K562 (cell line): ENCODE measurements at regions not wholly inside any gene's neighbourhood (a gene's known extent, or its start where the extent isn't known, plus 50 kb on each side); places are given as distances from the start of the nearest gene placed in this dataset.
"Not testable (repeated sequence)": the region's sequence is repeated elsewhere in the genome, so short reads cannot be mapped to it uniquely, and the experiment has no call there.

ENCODE experiments used
- ATAC-seq: fragments of 200-7000 bp; cut with Tn5 transposase; 3 replicates; pipeline ENCODE4 v1.9.1; 2020; ENCODE audit warnings: moderate library complexity
- BruUV-seq: library from RNA; stranded (reverse); fragments of 400-500 nt; replicated peaks from 2 replicates; lab custom pipeline; 2021; lab: Mats Ljungman, UMichigan
- CTCF ChIA-PET: fragments of 300-600 bp; formaldehyde crosslinking; extraction: SDS; loops from one replicate; lab custom pipeline; 2021; ENCODE audit warnings: low intra/inter-chr PET ratio; lab: Yijun Ruan, JAX
- POLR2A ChIA-PET: fragments of 300-600, 350-650 bp; sonication (Branson Sonifier 250); formaldehyde crosslinking; extraction: SDS; loops from one replicate; lab custom pipeline; 2021; ENCODE audit warnings: antibody characterized with exemption, inconsistent platforms; lab: Yijun Ruan, JAX
- DNase-seq, 4 experiments: peaks; one replicate each; pipeline versions ENCODE4 v3.0.0 to v3.0.0-alpha.2; 2011 to 2018; ENCODE audit warnings: low spot score in 3 of 4, mixed read lengths in 3 of 4; ENCODE audit errors: extremely low read depth in 1 of 4
- FAIRE-seq: peaks from 2 replicates; lab custom pipeline; 2011; peaks lifted over from hg19 to GRCh38; lab: Jason Lieb, UNC
- H2AFZ ChIP-seq: 2 replicates; pipeline ENCODE4 v1.6.0; 2011; ENCODE audit warnings: low read depth, low read length, control low read depth, inconsistent platforms
- H3K27ac ChIP-seq: fragments of 200-600 bp; 3 replicates; pipeline ENCODE4 v1.8.0; 2011; ENCODE audit warnings: low read depth, mild to moderate bottlenecking, control low read depth, inconsistent platforms, low read length, moderate library complexity, mixed read lengths; ENCODE audit errors: extremely low read depth
- H3K27me3 ChIP-seq, 2 experiments: fragments of 300-600 bp in 1 of 2; 2 replicates in 1 of 2; 3 replicates in 1 of 2; pipeline versions ENCODE4 v1.6.0 to v1.8.0; 2011; ENCODE audit warnings: inconsistent platforms in 2 of 2, low read length in 2 of 2, mild to moderate bottlenecking in 1 of 2, mixed read lengths in 1 of 2, moderate library complexity in 1 of 2; ENCODE audit not compliant: control insufficient read depth in 2 of 2, insufficient read depth in 2 of 2
- H3K36me3 ChIP-seq: fragments of 300-600 bp; 3 replicates; pipeline ENCODE4 v1.8.0; 2011; ENCODE audit warnings: mild to moderate bottlenecking, low read length, inconsistent platforms; ENCODE audit not compliant: control insufficient read depth, insufficient read depth
- H3K4me1 ChIP-seq, 2 experiments: fragments of 200-600 bp in 1 of 2; replicated peaks in 1 of 2; 2 replicates in 1 of 2; 3 replicates in 1 of 2; pipeline versions ENCODE4 v1.5.1 to v1.8.0; 2011; ENCODE audit warnings: inconsistent platforms in 2 of 2, low read length in 2 of 2, mild to moderate bottlenecking in 1 of 2, mixed read lengths in 1 of 2, moderate library complexity in 1 of 2; ENCODE audit not compliant: control insufficient read depth in 2 of 2, insufficient read depth in 2 of 2
- H3K4me2 ChIP-seq: 2 replicates; pipeline ENCODE4 v1.6.1; 2011; ENCODE audit warnings: low read length, control low read depth, inconsistent platforms, mixed read lengths; ENCODE audit not compliant: insufficient read depth
- H3K4me3 ChIP-seq: fragments of 200-600 bp; sonication (generic), shearing (Covaris generic); 2 replicates; pipeline ENCODE4 v1.5.1; 2016; ENCODE audit warnings: control low read depth, inconsistent platforms
- H3K79me2 ChIP-seq: fragments of 200-600 bp; 3 replicates; pipeline ENCODE4 v1.8.0; 2011; ENCODE audit warnings: low read length, inconsistent platforms; ENCODE audit not compliant: control insufficient read depth, insufficient read depth
- H3K9ac ChIP-seq, 2 experiments: 2 replicates each; pipeline versions ENCODE4 v1.6.0 to v1.6.1; 2011; ENCODE audit warnings: low read depth in 2 of 2, low read length in 2 of 2, control low read depth in 1 of 2, inconsistent platforms in 1 of 2, mild to moderate bottlenecking in 1 of 2, mixed read lengths in 1 of 2; ENCODE audit not compliant: insufficient read depth in 1 of 2
- H3K9me1 ChIP-seq: one replicate; pipeline ENCODE4 v1.6.0; 2011; ENCODE audit warnings: inconsistent platforms, mild to moderate bottlenecking, low read length, moderate library complexity; ENCODE audit not compliant: control insufficient read depth, insufficient read depth
- H3K9me3 ChIP-seq: replicated peaks from 2 replicates; pipeline ENCODE4 v1.5.1; 2011; ENCODE audit warnings: low read depth, low read length, inconsistent platforms; ENCODE audit not compliant: control insufficient read depth, insufficient read depth
- H4K20me1 ChIP-seq: replicated peaks from 2 replicates; pipeline ENCODE4 v1.6.1; 2011; ENCODE audit warnings: low read length, inconsistent platforms, mixed read lengths; ENCODE audit not compliant: control insufficient read depth, insufficient read depth
- ELF1 ChIP-seq: fragments of 200-800 bp; sonication (Bioruptor generic); IDR thresholded peaks from 2 replicates; pipeline ENCODE4 v1.6.1; 2016; ENCODE audit warnings: missing genetic modification characterization, missing compliant biosample characterization
- HCFC1 ChIP-seq: IDR thresholded peaks from 2 replicates; pipeline ENCODE4 v1.6.1; 2012; ENCODE audit warnings: low read depth, low read length, improper control_type of control experiment
- RAD51 ChIP-seq: fragments of 450-650 bp; IDR thresholded peaks from 2 replicates; pipeline ENCODE4 v1.7.1; 2016; ENCODE audit warnings: low read depth, mild to moderate bottlenecking, borderline replicate concordance
- SIX5 ChIP-seq, 2 experiments: IDR thresholded peaks; 2 replicates each; pipeline ENCODE4 v1.6.1; 2011; ENCODE audit warnings: low read length in 2 of 2, borderline replicate concordance in 1 of 2, low read depth in 1 of 2, mild to moderate bottlenecking in 1 of 2, moderate library complexity in 1 of 2; ENCODE audit not compliant: insufficient read depth in 1 of 2
- USF1 ChIP-seq: sonication (generic); formaldehyde crosslinking; IDR thresholded peaks from 2 replicates; pipeline ENCODE4 v1.9.0; 2022; ENCODE audit warnings: mild to moderate bottlenecking, missing genetic modification reagents
- ZNF143 ChIP-seq: sonication (generic); formaldehyde crosslinking; IDR thresholded peaks from 2 replicates; pipeline ENCODE4 v1.9.0; 2022; ENCODE audit warnings: mild to moderate bottlenecking, missing genetic modification reagents
- WGBS: fragments of 100-300 bp; shearing (Covaris generic); methylation state at CpG from one replicate; pipeline ENCODE4 v1.1.6; 2016; ENCODE audit warnings: low coverage, mixed read lengths; ENCODE audit not compliant: insufficient coverage; ENCODE audit errors: missing lambda C conversion rate; 5-methylcytosine and 5-hydroxymethylcytosine counted together
- in situ Hi-C: fragments of 300-500 bp; cut with MboI; formaldehyde crosslinking; loops from 4 replicates; pipeline ENCODE4 v1.15.0; 2018; ENCODE audit warnings: inconsistent platforms, mixed read lengths
- intact Hi-C: fragments of 100-400 bp; cut with micrococcal nuclease; formaldehyde crosslinking; loops from 2 replicates; pipeline ENCODE4 v1.14.2; 2022
- TF ChIP-seq, protein P1 (sequence below): sonication (generic); formaldehyde crosslinking; IDR thresholded peaks from 2 replicates; pipeline ENCODE4 v1.5.0; 2020; ENCODE audit warnings: missing genetic modification reagents

GRCh38 chr4:9522903-9523302, 78.7 kb downstream of the DEFB131A start:
- H3K4me1 ChIP-seq, H3K79me2 ChIP-seq, intact Hi-C loops, BruUV-seq, H3K9ac ChIP-seq, ATAC-seq, in situ Hi-C loops, H4K20me1 ChIP-seq, H3K4me3 ChIP-seq, H3K27me3 ChIP-seq, CTCF ChIA-PET, H3K9me1 ChIP-seq, H3K9me3 ChIP-seq, H3K27ac ChIP-seq, POLR2A ChIA-PET, H2AFZ ChIP-seq, FAIRE-seq, H3K4me2 ChIP-seq, H3K36me3 ChIP-seq: not testable (repeated sequence)
- peak in 1 of 4 experiments; percentile 10 for DNase-seq
- 0% methylated on average over 1 of the region's 1 CpG for WGBS
- TF ChIP-seq ELF1 (tag), result peak; percentile 67
- peak; percentile 61 for TF ChIP-seq ZNF143 (CRISPR knock-in tag)
- peak in 1 of 2 experiments; percentile 27; a peak in 1 of 4 replicates for TF ChIP-seq SIX5 (IDR thresholded peaks at IDR 0.05; ENCODE audit: borderline replicate concordance in 1 of 2, insufficient read depth in 1 of 2, low read depth in 1 of 2, low read length in 2 of 2)
- TF ChIP-seq USF1 (CRISPR knock-in tag), result peak; percentile 26; the same call in 1 of the 2 replicates
- peak; percentile 50; the same call in 1 of the 2 replicates for TF ChIP-seq RAD51
- TF ChIP-seq, protein P1, sequence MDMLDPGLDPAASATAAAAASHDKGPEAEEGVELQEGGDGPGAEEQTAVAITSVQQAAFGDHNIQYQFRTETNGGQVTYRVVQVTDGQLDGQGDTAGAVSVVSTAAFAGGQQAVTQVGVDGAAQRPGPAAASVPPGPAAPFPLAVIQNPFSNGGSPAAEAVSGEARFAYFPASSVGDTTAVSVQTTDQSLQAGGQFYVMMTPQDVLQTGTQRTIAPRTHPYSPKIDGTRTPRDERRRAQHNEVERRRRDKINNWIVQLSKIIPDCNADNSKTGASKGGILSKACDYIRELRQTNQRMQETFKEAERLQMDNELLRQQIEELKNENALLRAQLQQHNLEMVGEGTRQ (CRISPR knock-in tag), result peak; percentile 78
- TF ChIP-seq HCFC1, result peak; percentile 66

DNA sequence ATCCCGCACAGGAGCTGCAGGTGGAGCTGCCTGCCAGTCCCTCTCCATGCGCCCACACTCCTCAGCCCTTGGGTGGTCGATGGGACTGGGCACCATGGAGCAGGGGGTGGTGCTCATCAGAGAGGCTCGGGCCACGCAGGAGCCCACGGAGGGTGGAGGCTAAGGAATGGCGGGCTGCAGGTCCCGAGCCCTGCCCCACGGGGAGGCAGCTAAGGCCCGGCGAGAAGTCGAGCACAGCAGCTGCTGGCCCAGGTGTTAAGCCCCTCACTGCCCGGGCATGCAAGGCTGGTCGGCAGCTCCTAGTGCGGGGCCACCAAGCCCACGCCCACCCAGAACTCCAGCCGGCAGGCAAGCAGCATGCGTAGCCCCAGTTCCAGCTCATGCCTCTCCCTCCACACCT, 80.2 kb downstream of the DEFB131A start:
- H3K36me3 ChIP-seq, H3K4me3 ChIP-seq, H2AFZ ChIP-seq, BruUV-seq, FAIRE-seq, ATAC-seq, intact Hi-C loops, POLR2A ChIA-PET, CTCF ChIA-PET, H3K9me1 ChIP-seq, in situ Hi-C loops, DNase-seq, H3K4me2 ChIP-seq, H3K27me3 ChIP-seq, H3K27ac ChIP-seq, H3K9me3 ChIP-seq, H3K4me1 ChIP-seq, H3K79me2 ChIP-seq, H4K20me1 ChIP-seq, H3K9ac ChIP-seq: not testable (repeated sequence)
- WGBS, result 3% methylated on average over 13 of the region's 18 CpGs
